ENCODE measurements at regions not wholly inside any gene's neighbourhood (a gene's known extent, or its start where the extent isn't known, plus 50 kb on each side); places are given as distances from the start of the nearest gene placed in this dataset.

GRCh38 chr3:43162230-43163084 is 56.6 kb upstream of the POMGNT2 start:
- intact Hi-C loops (cut with DNase I, micrococcal nuclease) = loop anchor here in 1 of 2 donors (10.0 kb wide), 1 partner anchor 342 kb away; no protein-coding TSS in a partner anchor
- ATAC-seq = peak; percentile 68
- DNase-seq = no peak

GRCh38 chr3:43161684-43162229 is 55.9 kb upstream of the POMGNT2 start:
- no peak for ATAC-seq
- intact Hi-C loops (cut with DNase I, micrococcal nuclease) = loop anchor here in 1 of 2 donors (10.0 kb wide), 1 partner anchor 343 kb away; no protein-coding TSS in a partner anchor
- DNase-seq = no peak

- DNase-seq = no peak
- intact Hi-C loops (cut with DNase I, micrococcal nuclease) = loop anchor here in 1 of 2 donors (10.0 kb wide), 1 partner anchor 344 kb away; no protein-coding TSS in a partner anchor
- no peak for ATAC-seq
Observed at GRCh38 chr3:43160664-43161063, 54.8 kb upstream of the POMGNT2 start.

GRCh38 chr3:43159876-43160255 is 54.0 kb upstream of the POMGNT2 start:
- DNase-seq = no peak
- ATAC-seq = no peak
- intact Hi-C loops (cut with DNase I, micrococcal nuclease) = loop anchor here in 1 of 2 donors (5.0 to 10.0 kb wide), 2 partner anchors 198 to 345 kb away; no protein-coding TSS in a partner anchor

GRCh38 chr3:43159131-43159875 is 53.4 kb upstream of the POMGNT2 start:
- no peak for DNase-seq
- ATAC-seq = no peak
- intact Hi-C loops (cut with DNase I, micrococcal nuclease) = loop anchor here in 1 of 2 donors (5.0 kb wide), 1 partner anchor 197 kb away; no protein-coding TSS in a partner anchor

- intact Hi-C loops (cut with DNase I, micrococcal nuclease) = loop anchor here in 1 of 2 donors (5.0 kb wide), 1 partner anchor 195 kb away; no protein-coding TSS in a partner anchor
- ATAC-seq = no peak
Observed at GRCh38 chr3:43156812-43157455, 51.1 kb upstream of the POMGNT2 start.

GRCh38 chr3:43155464-43156121 is 49.7 kb upstream of the POMGNT2 start:
- ATAC-seq (peak; percentile 94), DNase-seq (peak; percentile 39 to 52)
- intact Hi-C loops (cut with DNase I, micrococcal nuclease) = loop anchor here in 1 of 2 donors (5.0 kb wide), 1 partner anchor 193 kb away; no protein-coding TSS in a partner anchor

More at GRCh38 chr3:43156812-43157455, 51.1 kb upstream of the POMGNT2 start:
- DNase-seq = no peak
